GM18873 (cell line): ENCODE measurements at regions not wholly inside any gene's neighbourhood (a gene's known extent, or its start where the extent isn't known, plus 50 kb on each side); places are given as distances from the start of the nearest gene placed in this dataset.

Experiments
- ATAC-seq: cut with Tn5 transposase; IDR thresholded peaks from one replicate; pipeline ENCODE4 v1.9.1; 2021; ENCODE audit warnings: mild to moderate bottlenecking, moderate library complexity, moderate number of reproducible peaks; ENCODE audit not compliant: unreplicated experiment, low FRiP score

DNA sequence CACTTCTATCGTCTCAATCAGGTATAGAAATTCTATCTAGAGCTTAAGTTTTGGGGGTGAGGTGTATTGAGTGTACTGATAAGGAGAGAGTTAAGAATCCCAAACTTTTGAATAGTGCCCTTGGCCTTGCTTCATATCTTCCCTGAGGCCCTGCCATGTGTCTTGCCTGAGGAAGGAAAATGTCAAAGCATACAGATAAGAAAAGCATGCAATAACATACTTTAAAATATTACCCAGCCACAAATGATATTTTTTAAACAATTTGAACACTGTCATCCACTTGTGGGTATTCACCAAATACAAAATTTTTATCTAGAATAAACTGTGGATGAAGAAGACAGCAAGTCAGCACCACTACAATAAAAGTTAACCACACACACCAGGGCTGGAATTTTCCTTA, 631.0 kb upstream of the ALCAM start:
- no peak for ATAC-seq

- ATAC-seq = no peak
Measured at GRCh38 chr3:104738271-104738670, 628.4 kb upstream of the ALCAM start.

DNA sequence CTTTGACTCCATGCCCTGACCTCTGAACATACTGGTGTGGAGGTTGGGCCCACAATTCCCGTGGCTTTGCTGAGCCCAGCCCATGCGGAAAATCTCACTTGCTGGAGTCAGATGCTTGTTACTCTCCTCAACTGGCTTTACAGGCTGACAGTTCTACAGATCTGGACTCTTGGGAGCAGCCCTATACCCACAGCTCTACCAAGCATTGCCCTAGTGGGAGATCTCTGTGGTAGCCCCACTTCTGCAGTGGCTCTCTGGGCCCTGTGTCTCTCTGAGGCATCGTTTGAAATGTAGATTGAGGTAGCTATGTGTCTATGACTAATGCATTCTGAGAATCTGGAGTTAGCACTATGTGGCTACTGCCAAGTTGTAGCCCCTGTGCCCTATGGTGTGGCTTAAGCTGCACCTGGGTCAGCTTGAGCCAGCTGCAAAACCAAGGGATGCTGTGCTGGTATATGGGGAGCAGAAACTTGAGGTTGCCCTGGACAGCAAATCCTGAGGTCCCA, 625.8 kb upstream of the ALCAM start:
- no peak for ATAC-seq

GRCh38 chr3:104742044-104742443, 624.7 kb upstream of the ALCAM start:
- ATAC-seq = no peak

- no peak for ATAC-seq
Measured at GRCh38 chr3:104745313-104745712, 621.4 kb upstream of the ALCAM start.

DNA sequence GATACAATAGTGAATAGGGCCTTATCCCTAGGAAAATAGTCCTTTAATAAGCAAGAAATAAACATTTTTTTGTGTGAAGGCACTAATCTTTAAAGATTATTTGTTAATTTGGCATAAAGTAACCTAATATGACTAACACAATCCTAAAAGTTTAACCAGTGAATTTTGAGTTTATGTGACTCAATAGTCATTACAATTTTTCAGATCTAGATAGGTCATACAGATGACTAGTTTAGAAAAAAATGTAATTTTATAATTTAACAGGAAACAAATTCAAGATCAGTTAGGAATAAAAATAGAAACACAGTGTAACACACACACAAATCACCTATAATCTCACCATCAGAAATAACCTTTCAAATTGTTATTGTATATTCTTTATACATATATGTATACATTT, 620.7 kb upstream of the ALCAM start:
- no peak for ATAC-seq

DNA sequence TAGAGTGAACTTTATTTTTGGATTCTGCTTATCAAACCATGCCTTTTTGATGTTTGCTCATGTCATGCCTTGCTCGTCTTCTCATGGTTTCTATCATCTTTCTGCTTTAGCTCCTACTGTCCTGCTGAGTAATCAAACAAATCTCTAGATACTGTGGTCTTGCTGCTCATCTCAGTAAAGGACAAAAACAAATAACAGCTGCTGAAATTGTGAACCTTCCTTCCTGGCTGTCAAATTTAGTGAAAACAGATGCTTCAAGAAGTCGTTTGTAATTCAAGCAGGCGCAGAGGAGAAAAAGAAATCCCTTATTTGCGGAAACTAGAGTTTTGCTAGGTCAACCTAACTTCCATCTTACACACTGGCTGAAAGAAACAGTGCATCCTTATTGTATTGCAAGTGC, 616.1 kb upstream of the ALCAM start:
- no peak for ATAC-seq

- no peak for ATAC-seq
Measured at GRCh38 chr3:104755791-104756190, 610.9 kb upstream of the ALCAM start.

GRCh38 chr3:104763007-104763406, 603.7 kb upstream of the ALCAM start:
- no peak for ATAC-seq

DNA sequence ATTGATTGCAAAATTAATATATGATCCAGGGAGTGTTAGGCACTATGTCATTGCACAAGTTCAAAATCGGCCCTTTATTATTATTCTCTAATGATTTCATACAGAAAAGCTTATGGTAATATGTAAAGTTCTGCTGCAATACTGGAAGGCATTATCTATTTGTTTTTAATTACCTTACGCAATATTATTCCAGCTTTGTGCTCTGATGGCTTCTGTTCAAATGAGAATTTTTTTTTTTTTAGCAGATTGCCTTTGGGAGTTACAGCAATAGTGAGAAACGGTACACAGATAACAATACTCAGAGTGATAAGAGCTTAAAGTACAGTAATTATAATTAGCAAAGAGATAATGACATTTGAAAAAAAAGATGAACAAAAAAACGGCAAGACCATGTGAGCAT, 602.2 kb upstream of the ALCAM start:
- no peak for ATAC-seq

DNA sequence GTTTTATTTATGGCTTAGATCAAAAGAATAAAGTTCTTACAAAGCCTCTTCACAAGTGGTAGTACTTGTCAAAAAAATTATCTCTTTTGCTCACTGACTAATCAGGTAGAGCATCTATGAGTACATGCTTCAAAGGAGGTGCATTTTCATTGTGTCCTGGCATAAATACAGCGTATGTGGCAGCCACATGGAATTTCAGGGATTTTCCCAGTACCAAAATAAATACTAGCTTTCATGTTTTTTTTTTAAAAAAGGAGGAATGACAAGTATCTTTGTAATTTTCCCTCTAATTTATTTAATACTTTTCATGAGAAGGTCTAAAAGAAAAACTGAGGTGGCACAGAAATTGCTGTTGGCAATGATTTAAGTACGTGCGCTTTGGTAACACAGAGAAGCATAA, 597.8 kb upstream of the ALCAM start:
- ATAC-seq = no peak

DNA sequence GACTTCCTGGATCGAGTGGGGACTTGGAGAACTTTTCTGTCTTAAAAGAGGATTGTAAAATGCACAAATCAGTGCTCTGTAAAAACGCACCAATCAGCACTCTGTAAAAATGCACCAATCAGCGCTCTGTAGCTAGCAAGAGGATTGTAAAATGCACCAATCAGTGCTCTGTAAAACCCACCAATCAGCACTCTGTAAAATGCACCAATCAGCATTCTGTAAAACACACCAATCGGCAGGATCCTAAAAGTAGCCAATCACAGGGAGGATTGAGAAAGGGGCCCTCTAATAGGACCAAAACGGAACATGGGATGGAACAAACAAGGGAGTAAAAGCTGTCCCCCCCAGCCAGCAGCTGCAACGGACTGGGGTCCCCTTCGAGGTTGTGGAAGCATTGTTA, 587.4 kb upstream of the ALCAM start:
- no peak for ATAC-seq

DNA sequence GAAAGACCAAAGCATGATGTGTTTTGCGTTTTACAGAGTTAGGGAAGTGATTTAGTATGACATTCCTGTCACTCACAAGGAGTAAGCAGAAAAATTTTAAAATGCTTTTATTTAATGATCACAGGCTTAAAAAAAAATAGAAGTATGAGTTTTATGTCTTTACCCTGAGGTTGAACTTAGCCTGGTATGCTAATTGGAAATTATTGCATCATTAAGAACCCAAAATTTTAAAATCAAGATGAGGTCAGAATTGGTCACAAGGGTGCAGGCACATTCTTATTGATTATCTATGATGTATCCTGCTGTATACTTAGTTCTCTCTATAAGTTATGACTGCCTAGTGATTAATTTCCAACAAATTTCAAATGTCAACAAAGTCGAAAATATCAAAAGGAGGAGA, 585.6 kb upstream of the ALCAM start:
- no peak for ATAC-seq

DNA sequence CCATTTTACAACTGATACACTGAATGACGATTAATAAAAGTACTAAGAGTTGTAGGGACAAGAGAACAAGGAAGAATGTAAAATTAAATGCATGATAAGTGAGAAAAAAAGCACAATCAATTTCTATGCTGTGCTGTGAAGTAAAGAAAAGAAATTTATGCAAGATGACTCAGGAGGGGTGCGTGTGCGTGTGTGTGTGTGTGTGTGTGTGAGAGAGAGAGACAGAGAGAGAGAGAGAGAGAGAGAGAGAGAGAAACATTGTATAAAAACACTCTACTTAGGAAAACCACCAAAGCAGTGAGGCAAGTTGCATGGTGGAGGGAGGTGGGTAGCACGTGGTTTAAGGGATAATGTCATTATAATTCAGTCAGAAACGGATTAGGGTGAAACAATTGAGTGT, 580.8 kb upstream of the ALCAM start:
- ATAC-seq = no peak

DNA sequence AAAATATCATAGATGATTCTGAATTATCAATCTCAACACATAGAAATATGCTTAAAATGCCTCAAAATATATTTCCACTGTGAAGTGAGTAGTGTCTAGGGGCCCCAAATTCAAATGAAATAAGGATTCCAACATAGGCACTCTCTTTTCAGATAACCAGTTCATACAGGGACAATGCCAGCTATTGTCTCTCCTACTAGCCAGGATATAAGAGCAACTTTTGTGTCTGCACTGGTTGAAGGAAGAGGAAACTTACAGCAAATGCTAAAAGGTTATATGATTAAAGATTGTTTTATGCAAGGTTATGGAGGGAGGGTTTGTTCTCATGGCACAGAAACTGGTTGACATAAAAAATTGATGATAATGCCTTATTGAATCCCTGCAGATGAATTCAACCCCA, 579.4 kb upstream of the ALCAM start:
- no peak for ATAC-seq

GRCh38 chr3:104788807-104789206, 577.9 kb upstream of the ALCAM start:
- ATAC-seq = no peak

DNA sequence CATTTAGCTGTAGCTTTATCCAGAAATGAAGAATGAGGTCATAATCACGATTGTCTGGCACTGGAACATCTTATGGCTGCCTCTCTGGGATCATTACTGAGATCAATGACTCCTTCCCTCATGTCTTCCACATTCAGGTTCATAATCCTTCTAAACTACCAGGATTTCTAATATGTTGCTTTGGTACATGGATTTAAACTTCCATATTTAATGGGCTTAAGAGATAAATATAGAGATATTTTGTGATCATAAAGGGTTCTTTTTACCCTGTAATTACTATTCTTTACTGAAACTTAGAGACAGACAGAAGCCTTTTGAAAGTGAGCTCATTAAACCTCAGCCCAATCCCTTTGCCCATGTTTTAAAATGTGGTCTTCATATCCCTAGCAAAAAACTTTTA, 575.4 kb upstream of the ALCAM start:
- no peak for ATAC-seq

- ATAC-seq = no peak
Measured at GRCh38 chr3:104796556-104796955, 570.2 kb upstream of the ALCAM start.

DNA sequence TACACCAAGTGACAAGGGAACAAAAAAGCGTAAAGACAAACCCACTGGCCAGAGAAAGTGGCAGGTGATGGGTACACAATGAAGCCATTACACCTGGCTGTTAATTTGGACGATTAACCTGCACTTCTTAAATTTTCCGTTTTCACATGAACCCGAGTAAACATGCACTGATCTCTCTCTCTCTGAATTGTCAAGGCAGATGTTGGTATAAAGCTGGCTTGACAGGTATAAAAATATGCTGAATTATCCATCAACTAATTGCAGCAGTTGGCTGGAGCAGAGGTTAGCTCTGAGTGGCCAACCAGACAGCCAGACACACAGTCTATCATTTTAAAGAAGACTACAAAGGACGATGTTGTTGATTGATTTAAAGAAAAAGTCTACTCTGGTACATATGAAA, 561.7 kb upstream of the ALCAM start:
- no peak for ATAC-seq

- no peak for ATAC-seq
Measured at GRCh38 chr3:104805508-104805907, 561.2 kb upstream of the ALCAM start.

DNA sequence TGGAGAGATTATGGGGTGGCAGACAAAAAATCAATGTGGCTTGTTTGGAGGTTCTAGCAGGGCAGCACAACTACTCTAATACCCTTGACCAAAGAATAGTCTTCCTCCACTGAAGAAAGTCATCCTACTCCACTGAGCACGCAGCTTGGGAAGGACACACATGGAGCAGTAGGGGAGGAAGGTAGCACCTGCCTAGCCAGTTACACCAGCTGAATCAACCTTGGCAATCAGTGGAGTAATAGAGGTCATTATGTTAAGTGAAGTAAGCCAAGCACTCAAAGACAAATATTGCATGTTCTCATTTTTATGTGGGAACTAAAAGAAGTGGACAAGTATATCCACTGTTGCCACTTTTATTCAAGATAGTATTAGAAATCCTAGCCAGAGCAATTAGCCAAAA, 555.8 kb upstream of the ALCAM start:
- ATAC-seq = no peak

DNA sequence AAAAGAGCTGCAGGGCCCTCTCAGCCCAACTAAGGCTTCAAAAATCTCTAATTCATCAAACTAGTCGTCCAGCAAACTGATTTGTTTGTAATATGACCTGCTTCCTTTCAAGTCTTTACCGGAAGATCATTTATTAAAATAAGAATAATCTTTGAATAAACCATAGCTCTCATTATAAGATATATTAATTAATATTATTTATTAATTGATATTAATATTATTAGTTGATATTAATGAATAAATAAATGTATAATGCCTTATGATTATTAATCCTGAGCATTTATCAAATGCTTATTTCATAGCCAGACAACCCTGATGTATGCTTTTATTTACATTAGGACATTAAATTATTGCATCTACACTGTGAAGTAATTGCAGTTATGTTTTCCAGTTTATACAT, 550.7 kb upstream of the ALCAM start:
- ATAC-seq = no peak

GRCh38 chr3:104816716-104817115, 550.0 kb upstream of the ALCAM start:
- ATAC-seq = no peak
